NCI-H2227 (cell line): ENCODE measurements at regions not wholly inside any gene's neighbourhood (a gene's known extent, or its start where the extent isn't known, plus 50 kb on each side); places are given as distances from the start of the nearest gene placed in this dataset.
A peak's percentile ranks its signal among the peaks of the same experiment; 100 is the strongest.

Experiments
- DNase-seq: peaks from one replicate; lab custom pipeline; 2025; ENCODE audit not compliant: unreplicated experiment; lab: John Stamatoyannopoulos, UW

GRCh38 chr12:95411057-95411456, 62.9 kb upstream of the METAP2 start:
- DNase-seq = peak; percentile 21

- DNase-seq = peak; percentile 21
Observed at GRCh38 chr12:95411466-95411865, 62.5 kb upstream of the METAP2 start.

- peak; percentile 33 for DNase-seq
Observed at GRCh38 chr12:95412482-95413311, 61.3 kb upstream of the METAP2 start.

GRCh38 chr12:95413576-95413975, 60.4 kb upstream of the METAP2 start:
- DNase-seq = no peak

- DNase-seq = no peak
Observed at GRCh38 chr12:95415451-95415850, 58.5 kb upstream of the METAP2 start.

GRCh38 chr12:95416111-95416636, 57.8 kb upstream of the METAP2 start:
- no peak for DNase-seq

GRCh38 chr12:95417372-95417771, 56.6 kb upstream of the METAP2 start:
- DNase-seq = no peak

- no peak for DNase-seq
Observed at GRCh38 chr12:95418142-95418541, 55.8 kb upstream of the METAP2 start.
